ENCODE measurements at regions not wholly inside any gene's neighbourhood (a gene's known extent, or its start where the extent isn't known, plus 50 kb on each side); places are given as distances from the start of the nearest gene placed in this dataset.

DNA sequence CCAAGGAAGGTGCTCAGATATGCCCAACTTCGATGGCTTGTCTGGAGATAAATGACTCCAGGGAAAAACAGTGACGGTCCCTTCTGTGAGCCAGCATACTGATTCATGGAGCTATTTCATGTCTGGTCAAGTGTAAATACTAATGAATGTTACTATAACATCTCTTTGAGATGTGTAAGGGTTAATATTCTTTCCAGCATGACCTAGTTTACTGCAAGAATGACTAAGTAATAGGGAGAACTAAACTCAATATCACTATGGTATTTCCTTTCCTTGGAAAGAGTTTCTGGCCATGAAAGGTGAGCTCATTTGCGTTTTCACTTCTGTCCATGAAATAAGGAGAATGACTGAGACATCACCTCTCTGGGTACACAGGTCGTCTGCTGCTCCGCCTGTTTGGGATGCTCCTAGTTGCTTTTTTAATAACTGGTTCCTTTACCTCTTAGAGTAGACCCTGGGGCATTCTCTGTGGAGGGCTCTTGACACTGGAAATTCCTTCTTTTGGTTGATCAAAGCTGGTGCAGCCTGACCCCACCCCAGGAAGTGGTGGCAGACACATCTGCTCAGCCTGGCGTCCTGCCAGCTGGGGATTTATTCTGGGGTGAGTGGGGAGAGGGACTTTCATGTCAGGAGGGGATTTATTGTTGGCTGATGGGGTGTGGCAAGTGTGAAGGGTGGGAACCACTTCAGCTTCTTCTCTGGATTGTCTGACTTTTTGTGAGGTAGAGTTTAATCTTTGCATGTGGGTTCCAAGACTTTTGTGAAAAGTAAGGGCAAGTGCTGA, 250.0 kb upstream of the MPDZ start:
- no peak for DNase-seq

DNA sequence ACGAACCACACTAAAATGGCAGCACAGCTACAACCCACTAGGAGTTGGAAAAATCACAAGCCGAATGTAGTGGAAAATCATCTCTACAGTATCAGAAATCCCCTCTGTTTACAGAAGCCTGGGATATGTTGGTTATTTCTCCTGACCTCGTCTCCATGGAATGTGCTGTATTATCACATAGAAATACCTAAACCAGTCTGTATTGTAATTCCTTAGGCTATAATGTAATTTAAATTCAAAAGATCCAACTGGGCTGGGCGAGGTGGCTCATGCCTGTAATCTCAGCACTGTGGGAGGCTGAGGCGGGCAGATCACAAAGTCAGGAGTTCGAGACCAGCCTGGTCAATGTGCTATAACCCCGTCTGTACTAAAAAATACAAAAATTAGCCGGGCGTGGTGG, 244.8 kb upstream of the MPDZ start:
- DNase-seq: no peak

DNA sequence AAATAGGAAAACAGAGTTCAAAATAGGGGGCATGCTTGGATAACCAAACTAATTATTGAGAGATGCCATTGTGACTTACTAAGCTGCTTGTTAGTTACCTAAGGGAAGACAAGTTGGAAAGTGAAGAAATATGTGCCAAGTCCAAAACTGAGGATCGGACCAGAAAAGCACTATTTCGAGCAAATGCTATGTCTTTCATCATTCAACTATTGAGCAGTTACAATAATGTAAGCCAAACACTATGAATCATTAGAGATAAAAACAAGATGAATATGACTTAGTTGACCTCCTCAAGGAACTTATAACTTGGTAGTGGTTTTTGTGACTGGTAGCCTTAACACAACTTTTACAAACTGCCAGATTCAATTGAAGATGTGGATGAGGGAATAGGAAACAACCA, 240.6 kb upstream of the MPDZ start:
- no peak for DNase-seq

DNA sequence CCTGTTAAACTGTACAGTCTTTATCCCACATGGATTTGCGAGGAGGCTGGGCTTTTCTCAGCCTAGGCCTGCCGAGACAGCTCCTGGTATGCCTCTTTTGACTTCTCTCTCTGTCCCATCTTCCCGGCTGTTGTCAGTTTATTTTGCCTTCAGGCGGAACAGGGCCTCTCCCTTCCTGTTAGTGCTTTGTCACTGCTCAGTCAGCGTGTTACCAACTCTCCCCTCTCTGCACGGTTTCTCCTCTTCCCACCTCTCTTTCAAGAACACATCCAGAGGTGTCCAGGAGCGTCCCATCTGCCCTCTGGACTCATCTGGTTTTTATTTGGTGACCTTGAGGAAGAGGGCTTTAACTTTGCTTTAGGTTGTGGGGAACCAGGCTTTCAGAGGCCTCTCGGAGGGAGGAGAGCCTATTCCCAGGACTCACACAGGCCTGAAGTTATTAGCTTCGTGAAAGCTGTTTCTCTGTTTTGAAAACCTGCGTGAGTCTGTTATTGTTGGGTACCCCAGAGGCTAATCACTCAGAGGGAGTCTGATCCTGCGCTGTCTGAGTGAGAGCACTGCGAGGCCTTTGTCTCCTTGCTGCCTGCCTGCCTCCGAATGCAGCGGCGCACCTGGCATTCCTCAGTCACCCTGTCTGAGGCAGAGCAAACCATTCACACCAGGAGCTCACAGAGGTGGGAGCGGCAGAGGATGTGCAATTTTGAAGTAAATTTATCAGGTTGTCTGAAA, 234.4 kb upstream of the MPDZ start:
- peak; percentile 34 to 40 for DNase-seq

DNA sequence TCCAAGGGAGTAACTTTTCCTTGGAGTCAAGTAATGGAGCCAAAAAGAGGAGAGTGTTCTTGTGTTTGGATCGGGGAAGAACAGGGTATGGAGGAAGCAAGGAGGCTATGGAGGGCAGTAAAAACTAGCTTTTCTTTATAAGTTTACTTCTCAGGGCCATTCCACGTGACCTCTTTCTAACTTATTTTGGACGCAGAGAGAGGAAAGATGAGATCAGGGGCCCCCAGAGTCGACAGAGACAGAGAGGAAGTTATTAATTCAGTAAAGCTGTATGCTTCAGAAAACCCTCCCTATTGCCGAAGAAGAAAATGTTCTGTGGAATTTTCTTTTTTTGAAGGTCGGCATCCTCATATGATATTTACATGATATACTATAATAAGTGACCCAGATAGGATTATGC, 233.8 kb upstream of the MPDZ start:
- DNase-seq: no peak

DNA sequence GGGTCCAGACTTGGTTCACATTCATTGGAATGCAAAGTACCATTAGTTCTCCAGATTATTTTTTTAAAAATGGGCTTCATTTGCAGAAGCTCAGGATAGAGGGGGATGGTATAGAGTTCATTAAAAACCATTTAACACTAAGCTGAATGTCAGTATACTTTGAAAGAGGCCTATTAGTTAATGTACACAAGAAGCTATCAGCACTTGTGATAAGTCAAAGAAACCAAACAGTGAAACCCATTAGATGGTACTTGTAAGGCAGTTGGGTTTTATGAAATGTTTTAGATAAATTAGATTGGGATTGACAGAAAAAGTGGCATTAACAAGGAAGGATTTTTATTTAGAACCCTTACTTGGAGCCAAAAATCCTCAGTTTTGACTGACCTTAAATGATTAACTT, 229.2 kb upstream of the MPDZ start:
- no peak for DNase-seq

DNA sequence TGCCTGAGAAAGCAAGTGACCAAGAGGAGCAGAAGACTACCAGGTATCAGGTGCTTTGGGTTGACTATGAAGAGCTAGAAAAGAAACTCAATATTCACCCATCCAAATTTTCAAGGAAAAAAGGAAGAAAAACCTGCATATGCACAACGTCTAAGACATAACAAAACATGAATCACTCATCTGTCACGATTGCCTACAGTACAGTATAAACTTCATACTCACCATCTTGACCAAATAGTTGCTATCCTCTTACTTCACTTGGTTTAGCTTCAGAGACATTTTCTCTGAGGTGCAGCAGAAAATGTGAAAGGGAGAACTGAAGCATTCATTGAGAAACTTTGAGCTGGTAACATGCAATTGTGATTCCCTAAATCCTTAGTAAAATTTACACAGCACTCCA, 228.6 kb upstream of the MPDZ start:
- no peak for DNase-seq

DNA sequence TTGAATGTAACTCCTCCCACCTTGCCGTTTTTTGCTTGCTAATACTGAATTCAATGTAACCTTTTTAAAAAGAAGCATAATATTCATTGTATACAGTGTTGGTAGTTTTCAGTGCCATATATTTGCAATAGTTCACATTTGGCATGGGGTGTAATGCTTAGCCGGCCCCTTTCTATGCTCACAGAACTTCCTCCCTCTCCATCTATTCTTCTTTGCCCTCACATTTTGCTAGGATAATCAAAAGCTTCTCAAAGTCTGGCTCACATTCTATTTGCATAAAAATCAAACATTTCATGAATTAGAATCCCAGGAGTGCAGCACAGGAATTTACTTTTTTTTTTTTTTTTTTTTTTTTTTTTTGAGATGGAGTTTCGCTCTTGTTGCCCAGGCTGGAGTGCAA, 226.3 kb upstream of the MPDZ start:
- DNase-seq: no peak

DNA sequence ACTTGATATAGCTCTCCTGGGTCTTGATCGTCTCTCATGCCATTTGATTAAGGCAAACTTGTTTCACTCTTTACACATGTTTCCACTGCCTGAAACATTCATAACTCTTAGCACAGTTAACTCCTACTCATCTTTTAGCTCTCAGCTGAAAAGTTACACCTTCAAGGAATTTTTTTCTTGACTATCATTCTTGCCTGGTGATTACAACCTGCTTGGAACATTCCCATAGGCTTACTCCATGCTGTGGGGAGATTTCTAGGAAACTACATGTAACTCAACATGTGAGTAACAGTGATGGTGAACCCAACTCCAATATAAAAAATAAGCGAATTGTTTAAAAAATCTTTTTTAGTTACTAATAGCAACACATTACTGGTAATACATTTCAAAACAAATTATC, 224.1 kb upstream of the MPDZ start:
- DNase-seq: no peak

DNA sequence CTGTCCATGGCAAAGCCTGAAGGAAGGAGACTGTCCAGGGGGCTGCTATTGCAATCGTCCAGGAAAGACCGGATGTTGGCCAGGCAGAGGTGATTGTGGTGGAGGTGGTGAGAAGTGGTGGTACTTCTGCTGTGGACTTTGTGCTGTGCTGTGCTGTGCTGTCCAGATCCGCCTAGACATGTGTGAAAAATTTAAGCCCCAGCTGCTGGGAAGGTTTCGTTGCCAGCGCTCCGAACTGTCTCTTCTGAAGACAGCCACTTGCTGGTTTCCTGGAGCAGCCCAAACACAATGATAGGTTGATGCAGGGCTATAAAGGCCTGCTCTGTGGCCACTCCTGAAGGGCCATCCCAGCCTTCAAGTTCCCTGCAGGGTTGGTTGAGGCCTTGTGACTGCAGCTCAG, 223.0 kb upstream of the MPDZ start:
- no peak for DNase-seq

DNA sequence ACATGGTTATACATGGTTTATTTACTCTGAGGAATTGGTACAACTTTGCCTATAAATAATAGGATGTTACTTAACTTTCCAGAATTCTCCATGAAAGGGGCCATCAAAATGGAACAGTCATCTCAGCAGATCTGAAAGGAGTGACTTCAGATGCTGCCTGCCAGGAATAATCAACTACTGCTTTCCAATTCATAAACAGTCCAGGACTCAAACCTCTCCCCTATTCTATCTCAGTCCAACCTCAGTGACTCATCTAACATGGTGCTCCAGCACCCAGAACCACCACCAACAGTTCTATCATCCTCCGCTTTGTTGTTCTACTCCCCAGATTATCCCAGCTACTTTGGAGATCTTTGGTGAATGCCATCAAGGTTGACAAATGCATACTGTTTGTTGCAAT, 221.5 kb upstream of the MPDZ start:
- no peak for DNase-seq

DNA sequence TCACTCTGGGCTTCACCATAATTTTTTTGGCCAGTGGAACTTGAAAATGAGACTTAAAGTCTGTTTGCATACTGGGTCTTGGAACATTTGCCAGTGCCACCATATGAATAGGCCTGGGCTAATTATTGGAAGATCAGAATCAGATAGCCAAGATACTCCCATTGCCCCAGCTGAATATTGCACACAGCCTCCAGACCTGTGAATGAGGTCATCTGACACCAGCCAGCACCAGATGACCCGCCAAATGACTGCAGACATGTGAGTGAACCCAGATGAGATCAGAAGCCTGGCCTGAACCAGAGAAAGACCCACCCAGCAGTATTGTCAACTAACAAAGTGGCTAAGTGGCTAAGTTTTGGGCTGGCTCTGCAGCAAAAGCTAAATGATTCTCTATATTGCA, 220.5 kb upstream of the MPDZ start:
- no peak for DNase-seq

DNA sequence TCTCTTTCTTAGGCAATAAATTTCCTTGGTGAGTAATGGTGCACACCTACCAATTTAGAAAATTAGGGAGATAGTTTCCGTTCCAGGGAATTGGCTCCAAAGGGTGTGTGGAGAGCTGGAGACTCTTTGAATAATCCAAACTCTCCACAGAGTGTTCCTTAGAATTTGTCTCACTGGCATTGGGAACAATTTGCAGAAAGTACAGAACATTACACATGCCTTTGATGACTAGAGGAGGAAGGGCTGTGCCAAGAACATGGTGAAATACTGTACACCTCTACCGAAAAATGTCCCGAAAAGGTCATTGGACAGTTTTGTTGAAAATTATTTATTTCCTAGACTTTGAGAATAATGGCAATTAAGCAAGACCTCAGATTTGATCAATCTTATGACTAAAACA, 214.2 kb upstream of the MPDZ start:
- no peak for DNase-seq

DNA sequence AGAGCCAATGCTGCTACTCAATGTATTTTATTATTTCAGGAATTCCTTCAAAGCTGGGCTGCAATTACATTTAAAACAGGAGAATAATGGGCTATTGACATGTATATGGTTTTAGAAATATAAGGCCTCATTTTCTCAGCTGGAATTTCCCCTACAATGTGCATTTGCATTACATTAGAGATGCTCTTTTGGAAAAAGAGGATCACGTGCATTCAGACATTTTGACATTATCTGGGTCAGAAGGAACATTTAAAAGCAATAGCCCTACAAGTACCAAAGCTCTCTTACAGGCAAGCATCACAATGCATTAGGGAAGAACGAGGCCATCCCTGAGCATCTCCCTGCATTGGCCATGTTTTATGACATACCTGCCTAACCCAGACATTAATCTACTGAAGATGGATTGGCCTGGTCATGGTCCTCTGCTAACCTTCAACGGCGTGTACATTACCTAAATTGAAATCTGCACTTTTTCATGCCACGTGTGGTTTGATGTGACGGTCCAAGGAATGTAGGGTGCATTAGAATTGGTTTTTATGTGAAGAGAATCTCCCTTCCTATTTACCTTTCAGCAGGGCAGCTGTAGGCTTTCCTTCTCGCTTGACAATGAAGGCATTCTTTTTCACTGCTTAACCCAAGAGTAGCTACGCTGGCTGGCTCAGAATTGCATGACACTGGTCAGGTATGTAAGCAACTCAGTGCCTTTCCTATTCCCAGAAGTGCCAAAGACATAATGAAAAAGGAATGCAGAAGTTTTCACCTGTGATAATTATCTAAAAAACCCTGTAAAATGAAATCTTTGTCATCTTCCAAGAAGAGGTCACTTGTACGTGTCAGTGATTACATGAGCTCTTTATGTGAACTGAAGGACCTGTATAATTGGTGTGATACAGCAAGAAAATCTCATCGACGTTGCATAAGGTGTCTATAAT, 212.3 kb upstream of the MPDZ start:
- no peak for DNase-seq

DNA sequence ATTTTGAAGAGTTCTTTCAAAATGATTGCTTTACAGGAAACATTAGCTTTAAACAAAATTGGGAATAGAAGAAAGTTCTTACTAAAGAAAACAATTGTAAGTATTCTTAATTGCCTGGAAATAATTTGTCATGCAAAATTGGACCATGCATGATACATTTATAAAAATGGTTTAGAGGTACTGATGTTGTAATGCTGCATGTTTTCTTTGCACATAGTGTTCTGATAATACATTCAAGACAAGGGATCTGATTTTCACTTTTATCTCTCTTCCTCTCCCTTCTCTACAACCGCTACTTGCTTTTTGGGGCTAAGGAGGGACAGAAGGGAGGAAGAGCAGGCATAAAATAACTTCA, 211.6 kb upstream of the MPDZ start:
- no peak for DNase-seq

DNA sequence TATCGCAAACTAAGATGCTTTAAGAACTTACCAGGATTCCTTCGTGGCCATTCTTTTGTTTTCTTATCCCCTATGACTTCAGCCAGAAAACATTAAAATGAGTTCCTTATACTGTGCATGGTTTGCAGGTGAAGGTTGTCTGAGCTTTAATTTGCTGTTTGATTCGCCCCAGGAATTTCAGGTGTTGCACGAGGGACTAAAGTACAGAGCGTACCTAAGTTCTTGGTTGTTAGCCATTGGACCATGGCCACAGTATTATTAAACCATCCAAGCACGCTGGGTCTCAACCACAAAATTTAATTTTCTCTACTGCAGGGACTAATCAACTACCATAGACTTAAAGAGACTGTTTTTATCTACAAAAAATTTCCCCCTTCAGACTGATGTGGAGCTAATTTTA, 208.4 kb upstream of the MPDZ start:
- DNase-seq: no peak

DNA sequence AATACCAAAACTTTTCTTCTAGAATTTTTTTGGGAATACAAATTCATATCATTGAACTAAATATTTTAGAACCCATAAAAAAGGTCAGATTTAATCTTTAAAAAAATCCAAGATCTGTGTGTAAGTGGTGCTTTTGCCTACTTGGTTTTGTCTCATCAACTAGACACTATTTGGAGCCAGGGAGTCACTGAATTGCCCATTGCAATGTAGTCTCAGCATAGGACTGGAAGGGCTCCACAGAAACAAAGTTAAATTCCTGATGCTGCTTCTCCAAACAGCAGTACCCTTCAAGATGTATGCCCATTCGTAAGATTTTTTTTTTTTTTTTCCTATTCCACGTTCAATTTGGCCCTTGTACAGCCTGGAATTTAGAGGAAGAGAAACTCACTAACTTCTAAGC, 208.0 kb upstream of the MPDZ start:
- DNase-seq: no peak

DNA sequence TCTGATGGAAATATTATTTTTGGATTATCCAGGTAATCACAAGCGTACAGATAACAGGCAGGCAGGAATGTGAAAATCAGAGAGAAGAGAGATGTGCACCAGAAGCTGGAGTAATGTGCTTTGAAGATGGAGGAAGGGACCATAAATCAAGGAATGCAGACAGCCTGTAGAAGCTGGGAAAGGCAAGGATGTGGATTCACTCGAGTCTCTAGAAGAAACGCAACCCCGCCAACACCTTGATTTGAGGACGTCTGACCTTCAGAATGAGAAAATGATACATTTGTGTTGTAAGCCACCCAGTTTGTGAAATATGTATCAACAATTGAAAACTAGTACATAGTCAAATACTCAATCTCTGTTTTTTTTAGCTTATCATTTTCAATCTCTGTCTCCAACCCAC, 207.6 kb upstream of the MPDZ start:
- no peak for DNase-seq

DNA sequence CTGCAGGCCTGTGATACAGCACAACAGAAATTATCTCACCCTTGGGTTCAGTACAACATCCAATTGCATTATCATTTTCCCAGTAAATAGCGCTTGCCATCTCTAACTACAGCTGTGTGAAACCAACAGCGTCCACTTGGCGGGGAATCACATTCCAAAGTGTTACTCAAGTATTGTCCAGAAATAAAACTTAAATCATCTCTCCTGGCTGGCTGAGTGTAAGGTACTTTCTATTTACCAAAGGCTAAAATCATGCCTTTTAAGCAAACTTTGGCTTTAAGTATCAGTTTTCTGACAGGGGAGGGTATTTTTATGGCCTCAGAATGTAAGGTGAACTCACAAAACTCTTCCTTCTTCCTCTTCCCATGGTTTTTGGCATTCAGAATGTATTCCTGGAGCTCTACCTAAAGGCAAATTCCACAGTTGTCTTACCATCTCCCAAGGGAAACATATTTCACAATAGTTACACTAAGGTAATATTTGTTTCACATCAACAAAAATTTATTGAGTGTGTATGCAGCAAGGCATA, 205.6 kb upstream of the MPDZ start:
- no peak for DNase-seq

DNA sequence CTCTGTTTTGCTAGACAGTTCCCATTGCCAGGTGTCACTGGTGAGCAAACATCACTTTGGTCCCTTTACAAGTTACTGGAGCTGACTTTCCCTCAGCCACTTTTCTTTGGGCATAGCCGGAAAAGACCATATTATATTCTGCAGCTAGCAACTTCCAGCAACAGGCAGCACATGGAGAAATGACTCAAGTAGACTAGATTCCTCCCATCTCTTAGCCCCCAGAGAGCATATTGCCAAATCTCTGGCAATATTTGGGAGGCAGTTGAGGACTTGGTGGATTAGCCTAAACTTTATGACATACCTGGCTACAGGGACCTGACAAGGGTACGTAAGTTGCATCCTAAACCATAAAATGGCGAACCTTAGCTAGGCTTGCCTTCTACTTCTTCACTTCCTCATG, 204.7 kb upstream of the MPDZ start:
- no peak for DNase-seq

DNA sequence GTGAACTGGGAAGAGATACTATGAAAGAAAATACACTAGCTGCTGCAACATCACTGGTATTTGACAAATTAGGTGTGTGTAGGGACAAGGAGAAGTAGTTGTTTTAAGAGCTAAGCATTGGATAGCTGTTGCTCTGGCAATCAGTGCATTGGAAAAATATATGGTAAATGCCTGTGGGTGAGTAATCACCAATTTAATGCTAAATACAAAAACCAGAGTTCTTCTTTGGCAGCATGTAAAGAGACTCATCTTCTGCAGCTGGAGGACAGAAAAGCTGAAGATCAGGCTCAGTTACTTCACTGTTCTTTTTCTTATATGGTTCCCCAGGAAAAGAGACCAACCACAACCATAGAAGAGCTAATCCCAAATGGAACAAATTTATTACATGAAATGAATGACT, 201.8 kb upstream of the MPDZ start:
- no peak for DNase-seq

DNA sequence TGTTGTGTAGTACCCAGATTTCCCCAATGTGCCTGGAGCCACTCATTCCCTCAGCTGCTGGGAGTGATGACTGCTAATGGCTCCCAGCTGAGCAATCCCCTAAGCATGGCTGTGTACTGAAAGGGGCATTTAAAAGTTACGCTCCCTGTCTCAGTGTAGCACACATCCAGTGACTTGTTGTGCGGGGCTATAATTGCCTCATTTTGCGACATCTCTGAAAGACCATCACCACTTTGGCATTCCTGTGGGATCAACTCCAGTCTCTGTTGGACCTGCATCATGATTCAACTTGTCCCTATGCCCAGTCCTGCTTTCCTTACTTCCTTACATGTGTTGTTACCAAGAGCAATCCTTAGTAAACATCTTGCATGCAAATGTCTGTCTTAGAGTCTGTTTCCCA, 201.2 kb upstream of the MPDZ start:
- DNase-seq: no peak

DNA sequence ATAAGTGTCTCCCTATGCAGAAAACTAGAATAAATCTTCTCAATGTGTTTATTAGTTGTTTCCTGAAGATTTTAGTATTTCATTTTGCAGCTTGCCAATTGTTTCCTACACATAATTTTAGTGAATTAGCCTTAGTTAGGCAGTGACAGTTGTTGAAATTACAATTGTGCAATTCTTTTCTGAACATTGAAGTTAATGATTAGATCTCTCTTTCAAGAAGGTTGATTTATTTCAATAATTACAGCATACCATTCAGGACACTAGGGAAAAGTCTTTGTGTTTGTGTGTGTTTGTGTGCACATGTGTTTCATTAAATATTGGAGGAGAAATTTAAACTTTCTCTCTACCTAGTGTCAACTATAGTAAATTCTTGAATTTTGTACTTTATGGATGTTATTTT, 199.6 kb upstream of the MPDZ start:
- DNase-seq: no peak

DNA sequence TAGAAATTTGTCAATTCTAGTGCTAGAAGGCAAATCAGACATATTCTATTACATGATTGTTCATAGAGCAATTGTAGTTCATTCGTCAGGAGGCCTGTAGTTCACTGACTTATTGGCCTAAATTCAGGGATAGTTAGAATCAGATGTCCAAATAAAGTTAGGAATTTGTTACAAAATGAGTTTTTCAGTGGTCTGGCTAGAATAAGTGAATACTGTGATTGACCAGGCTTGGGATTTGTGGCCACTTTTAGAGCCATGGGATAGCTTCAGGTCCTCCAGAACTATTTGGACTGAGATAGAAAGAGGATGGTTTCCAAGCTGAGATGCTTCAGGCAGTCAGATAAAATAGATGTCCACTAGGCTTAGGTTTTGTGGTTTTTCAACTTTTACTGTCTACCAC, 199.1 kb upstream of the MPDZ start:
- DNase-seq: no peak

Measured in NCI-H1930 (cell line).